Stimulated activated CD8-positive, alpha-beta memory T cell treated with anti-CD3 and anti-CD28 coated beads, Interleukin-7, amount 100 ng/mL, for 1 hour (primary cell): ENCODE measurements at regions not wholly inside any gene's neighbourhood (a gene's known extent, or its start where the extent isn't known, plus 50 kb on each side); places are given as distances from the start of the nearest gene placed in this dataset.

Experiments used
- DNase-seq, 2 donors: peaks; one replicate each; pipeline ENCODE4 v3.0.0-alpha.2; 2020; ENCODE audit warnings: low read depth in 2 of 2

DNA sequence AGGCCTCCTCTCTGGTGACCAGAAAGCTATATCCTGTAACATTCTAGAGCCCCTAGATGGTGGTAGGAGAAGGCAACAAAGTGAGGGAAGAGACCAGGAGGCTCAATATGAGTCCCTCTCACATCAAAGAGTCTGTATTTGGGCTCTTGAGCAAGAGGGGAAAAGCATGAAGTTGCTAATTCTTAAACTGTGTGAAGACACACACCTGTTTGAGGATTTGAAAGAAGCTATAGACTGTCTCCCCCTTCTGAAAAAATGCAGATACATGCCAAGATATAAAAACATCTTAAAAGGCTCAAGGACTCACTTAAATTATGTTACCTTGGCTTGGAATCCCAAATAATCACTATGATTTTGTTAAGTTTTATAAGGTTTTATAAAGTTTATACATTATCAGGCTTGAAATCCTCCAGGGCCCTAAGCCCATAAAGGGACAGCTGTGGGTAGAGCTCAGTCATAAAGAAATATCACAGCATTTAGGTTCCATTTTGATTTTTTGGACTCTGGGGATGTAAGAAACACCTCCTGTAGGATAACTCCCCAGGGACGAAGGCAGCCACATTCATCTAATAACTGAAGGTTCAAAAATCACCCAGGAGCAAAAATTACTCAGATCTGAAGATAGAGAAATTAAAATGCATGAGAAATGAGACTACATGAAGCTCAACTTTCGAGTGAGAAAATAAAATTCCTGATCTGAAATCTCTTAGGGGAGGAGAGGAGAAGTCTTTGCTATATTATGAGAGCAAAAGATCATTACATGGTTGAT lies 136.1 kb upstream of the LGALSL start:
- no peak for DNase-seq

DNA sequence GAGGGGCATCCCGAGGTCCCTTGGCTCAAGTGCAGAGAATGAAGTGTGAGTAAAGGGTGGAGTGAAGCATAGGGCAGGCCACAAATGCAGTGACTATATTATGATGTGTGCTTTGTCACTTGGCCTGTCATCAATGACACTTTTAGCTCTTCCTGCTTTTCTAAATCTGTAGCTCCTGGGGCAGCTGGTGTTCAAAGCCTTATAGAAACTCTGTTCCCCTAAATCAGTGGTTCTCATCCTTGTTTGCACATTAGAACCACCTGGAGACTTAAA lies 135.6 kb upstream of the LGALSL start:
- no peak for DNase-seq

DNA sequence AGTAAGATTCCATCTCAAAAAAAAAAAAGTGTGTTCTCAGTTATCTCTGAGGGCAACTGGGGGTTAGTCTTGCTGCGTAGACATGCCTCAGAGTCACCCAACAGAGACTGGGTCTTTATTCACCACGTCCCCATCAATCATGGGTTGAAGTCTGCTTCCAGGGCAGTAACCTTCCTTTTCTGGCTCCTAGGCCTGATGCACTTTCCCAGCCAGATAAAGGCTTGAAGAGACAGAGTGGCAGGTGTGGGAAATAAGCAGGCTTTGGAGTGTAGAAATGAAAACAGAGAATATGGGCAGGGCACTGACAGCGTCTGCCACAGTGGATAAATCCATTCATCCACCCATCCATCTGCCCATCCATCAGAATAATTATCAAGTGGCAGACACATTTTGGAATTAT lies 134.1 kb upstream of the LGALSL start:
- DNase-seq = no peak

DNA sequence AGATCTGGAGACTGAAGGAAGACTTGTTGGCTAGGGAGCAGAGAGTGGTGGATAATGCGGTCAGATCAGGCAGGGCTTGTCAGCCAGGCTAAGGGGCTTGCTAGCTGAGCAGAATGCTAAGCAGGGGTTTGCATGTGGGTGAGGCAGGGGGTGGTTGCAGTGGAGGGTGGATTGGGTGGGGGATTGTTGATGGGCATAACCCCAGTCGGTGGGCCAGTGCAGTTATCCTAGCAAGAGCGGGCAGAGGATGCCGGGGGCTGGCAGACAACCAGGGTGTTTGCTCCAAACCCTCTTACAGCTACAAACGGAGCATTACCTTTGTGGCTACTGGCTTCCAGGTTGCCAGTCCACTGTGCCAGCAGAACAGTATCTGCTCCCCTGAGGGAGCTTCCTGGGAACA lies 131.5 kb upstream of the LGALSL start:
- DNase-seq = no peak

DNA sequence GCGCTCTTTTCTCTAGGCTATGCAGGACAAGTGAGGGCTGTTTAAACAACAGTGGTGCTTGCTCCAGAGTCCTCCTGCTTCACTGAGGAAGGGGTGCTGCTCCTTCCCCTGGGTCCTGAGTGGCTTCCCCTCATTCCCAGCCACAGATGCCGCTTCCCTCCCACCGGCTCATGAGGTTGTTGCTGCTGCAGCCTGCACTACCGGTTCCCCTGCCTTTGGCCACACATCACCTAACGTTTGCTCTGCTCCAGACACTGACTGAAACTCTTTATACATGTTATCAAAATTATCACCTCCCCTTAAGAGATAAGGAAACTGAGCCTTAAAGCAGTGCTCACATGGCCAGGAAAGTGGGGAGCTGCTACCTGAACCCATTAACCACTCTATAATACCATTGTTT lies 130.8 kb upstream of the LGALSL start:
- DNase-seq = no peak

DNA sequence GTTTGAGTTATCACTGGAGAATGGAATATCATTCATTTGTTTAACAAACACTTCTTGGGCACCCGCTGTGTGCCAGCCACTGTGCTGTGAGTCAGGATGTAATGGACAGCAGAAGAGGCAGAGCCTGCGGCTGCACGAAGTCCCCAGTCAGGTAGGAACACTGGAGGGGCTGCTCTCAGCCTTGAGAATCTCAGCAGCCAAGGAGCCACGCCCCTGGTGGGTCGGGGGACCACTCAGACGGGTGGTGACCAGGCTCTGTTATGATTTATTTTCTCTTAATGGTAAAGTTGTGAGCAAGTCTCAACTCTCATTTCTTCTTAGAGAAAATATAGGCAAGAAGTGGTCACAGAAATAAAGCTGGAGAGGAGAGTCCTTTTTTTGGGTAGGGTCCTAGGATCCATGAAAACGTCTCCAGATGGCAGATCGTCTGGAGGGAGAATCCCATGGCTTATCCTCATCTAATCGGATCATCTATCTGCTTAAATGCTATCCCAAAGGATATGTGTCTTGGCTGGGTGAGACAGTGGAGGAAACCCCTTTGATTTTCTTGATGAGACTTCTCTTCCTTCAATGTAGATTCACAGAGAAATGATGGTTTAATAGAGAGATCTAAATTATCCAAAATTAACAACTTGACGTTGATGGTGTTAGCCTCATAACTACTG lies 129.1 kb upstream of the LGALSL start:
- no peak for DNase-seq

DNA sequence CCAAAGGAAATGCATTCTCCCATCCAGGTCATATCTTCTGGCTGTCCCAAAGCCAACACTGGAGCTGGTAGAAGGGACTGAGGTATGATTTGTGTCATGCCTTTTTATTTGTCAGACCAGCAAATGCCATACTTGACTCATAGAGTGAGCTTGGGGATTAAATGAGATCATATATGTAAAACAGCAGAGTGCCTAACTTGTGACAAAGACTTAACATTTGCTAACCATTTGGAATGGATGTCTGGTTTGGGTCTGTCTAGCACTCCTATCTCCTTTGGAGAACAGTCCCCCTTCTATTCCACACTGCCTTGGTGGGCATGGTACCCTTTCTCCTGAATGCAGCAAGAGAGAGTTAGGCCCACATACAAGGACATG lies 128.5 kb upstream of the LGALSL start:
- no peak for DNase-seq

DNA sequence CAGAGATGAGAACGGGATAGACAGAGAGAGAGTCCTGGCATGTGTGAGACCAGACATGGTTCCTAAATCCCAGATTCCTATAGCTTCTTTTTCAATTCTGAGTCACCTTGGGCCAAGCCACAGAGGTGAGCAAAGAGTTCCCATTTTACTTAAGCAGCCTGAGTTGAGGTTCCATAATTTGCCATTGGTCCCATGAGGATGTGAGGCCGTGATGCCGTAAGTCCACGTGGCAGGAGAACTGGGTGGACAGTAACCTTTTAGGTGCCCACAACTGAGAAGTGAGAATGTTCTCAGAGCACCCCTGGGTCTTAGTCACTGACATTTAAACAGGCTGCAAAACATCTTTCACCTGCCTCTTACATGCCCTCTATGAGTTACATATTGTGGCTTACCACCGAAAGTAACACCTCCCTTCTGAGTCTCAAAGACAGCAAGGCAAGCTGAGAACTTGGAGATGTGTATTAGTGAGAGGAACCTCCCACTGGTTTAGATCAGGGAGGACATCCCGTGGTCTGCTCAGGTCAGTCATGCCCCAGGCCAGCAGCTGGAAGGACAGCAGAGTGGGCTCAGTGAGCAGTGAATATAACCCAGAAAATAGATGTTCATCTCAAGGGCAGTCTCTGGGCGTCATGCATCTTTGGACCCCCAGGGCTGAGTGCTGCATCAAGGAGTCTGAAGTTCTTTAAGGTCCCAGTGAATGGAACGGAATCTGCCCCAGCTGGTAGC lies 127.9 kb upstream of the LGALSL start:
- peak in 1 of 2 donors; percentile 21 for DNase-seq

DNA sequence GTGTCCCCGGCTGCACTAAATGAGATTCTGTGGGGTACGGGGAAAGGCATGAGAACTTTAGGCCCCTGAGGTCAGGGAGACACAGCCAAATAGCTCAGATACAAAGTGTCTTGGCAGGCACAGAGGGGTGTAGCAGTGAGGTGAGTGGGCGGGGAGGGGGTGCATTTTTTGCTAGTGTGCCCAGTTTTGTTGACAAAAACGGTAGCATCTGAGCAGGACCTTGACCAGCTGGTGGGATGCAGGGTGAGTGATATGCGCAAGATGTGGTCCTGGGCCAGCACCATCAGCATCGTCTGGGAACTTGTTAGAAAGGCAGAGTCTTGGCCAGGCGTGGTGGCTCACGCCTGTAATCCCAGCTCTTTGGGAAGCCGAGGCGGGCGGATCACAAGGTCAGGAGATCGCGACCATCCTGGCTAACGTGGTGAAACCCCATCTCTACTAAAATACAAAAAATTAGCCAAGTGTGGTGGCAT lies 127.3 kb upstream of the LGALSL start:
- no peak for DNase-seq

DNA sequence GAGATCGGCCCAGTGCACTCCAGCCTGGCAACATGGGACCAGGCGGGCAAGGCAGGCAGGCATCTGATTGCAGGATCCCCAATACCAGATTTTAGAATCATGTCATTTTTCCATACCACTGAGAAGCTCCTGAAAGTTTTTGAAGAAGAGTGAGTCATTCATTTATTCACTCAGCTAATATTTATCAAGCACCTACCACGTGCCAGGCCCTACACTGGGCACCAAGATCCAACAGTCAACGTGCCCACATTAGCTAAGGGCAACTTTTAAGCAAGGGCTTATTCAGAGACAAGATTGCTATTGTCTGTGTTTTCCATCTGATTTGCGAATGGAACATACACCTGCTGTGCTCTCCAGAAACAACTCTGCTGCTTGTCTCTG lies 126.8 kb upstream of the LGALSL start:
- no peak for DNase-seq

DNA sequence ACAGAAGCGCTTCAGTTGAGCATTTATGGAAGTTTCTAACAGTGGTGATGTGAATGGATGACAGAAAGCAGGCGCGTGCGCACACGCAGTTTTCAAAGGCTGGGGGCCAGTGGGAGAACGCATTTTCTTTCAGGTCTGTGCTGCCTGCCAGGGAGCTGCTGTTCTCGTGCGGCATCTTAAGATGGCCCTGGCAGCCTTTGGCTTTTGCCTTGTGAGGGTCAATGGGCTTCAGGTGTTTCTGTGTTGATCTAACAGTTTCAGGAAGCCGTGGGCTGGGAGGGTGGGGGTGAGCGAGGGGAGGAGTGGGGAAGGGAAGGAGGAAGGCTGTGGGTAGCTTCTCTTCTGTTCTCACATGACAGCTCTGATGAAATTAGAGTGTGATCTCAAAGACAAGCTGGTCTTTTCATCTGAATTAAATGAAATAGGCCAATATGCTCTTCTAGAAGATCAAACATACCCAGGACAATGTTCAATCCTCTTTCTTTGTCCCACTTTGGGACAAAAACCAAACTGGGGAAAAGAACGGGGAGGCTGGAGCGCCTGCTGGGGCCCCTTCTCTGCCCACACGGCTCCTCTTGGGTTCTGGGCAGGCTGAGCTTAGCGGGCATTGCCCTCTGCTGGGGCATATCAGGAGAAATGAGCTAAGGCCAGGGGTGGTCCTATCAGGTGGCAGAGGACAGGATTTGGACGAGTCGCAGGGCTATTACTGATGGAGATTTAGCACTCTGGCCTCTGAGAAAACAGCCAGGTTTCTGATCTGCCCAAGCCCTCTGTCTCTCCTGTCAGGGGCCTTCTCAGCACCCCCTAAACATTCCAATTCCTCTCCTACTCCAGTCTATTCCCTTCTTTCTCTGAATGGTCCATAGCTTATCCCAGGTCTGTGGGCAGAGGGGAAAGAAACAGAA lies 126.2 kb upstream of the LGALSL start:
- DNase-seq = peak in 1 of 2 donors; percentile 14

DNA sequence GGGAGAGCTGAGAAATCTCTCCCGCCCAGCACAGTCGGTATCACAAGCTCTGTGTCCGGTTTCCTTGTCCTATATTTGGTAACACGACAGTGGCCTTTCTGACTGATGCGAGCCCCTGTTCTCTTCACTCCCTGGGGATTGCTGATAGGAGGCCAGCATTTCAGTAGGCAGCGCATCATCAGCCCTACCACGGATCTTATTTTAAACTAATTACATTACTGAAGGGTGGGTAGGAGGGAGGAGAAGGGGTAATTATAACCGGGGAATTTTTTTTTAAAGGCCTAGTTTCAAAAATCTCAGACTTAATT lies 125.6 kb upstream of the LGALSL start:
- no peak for DNase-seq

DNA sequence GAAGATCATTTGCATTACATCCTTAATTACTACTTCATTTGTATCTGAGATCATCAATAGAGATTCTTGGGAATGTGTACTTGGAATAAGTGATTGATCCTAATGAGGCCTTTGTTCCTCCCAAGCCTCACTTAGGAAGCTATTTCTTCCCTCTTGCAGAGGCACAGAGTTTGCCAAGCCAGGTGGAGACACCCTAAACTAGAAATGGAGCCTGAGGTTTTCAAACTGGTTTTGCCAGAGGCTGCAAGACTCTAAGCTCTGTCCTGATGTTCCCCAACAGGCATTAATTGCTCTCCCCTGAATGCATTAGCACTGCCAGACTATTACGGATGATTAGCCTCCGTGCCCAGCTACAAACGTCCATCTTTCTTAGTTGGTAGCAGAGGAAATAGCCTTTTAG lies 125.2 kb upstream of the LGALSL start:
- DNase-seq = no peak

DNA sequence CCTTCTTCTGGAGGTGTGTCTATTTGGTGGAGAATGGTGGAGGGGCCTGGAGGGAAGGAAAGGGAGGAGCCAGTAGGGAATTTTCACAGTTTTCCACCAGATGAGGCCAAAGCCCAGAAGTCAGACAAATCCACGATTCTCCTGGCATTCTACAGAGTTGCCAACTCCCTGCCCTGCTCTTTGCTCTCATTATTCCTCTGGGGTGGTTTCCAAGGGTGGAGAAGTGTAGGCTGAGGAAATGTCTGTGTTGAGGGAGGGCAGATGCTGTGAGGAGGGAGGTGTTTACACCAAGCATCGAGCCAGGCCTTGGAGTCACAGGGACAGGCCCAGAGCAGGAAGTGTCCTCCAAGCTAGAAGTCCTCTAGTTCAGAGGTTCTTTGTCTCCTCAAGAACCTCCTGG lies 124.1 kb upstream of the LGALSL start:
- no peak for DNase-seq

DNA sequence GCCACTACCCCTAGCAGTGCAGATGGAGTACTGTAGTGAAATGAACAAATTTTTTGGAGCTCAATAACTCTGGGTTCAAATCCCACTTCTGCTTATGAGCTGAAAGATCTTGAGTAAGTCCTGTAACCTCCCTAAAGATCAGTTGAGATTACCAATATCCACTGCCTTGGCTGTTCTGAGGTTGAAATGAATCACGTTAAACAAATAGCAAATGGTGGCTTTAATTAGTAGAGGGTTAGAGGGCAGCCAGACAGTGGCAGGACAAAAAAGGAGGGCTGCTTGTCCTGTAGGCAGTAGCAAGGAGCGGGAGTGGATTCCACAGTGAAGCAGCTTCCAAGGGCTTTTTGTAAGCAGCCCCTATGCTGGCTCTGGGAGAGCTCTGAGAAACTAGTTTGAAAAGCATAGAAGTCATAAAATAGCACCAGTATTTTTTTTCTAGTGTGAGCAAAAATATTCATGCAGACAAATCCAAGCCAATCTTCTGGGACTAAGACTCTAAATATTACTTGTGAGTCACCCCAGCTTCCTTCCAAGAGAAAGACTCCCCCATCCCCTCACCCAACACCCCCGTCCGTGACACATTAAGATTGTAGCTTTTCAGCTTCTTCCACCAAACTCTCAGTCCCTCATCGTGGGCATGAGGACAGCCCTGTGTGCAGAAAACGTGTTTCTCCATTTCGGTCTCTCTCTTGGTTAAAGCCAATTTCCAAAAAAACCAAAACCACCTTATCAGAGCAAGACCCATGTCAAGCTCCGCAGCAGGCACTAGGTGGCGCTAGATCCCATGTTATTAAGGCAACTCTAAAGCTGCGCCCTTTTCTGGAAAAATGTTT lies 123.5 kb upstream of the LGALSL start:
- peak; percentile 55 to 69 for DNase-seq

DNA sequence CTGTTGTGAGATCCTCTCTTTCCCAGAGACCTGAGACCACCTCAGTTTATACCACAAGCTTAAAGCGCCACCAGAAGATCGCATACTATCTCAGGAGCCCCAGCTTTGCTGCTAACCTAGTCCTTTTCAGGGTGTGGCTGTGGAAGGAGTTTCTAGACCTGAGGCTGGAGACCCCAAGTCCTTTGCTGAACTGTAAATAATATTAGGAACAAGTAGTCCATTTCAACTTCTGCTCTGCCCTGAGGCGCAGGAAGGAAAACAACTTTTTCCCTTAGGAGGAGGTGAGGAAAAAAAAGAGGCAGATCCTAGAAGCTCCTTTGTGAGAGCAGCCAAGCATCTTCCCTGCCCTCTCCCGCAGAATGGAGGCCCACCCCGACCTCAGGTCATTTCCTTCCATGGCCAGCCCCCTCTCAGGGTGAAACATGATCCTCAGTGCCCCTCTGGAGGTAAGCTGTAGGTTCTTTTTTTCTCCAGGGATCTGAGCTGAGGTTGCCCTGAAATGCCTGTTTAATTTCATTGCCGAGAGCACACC lies 122.8 kb upstream of the LGALSL start:
- DNase-seq = no peak

DNA sequence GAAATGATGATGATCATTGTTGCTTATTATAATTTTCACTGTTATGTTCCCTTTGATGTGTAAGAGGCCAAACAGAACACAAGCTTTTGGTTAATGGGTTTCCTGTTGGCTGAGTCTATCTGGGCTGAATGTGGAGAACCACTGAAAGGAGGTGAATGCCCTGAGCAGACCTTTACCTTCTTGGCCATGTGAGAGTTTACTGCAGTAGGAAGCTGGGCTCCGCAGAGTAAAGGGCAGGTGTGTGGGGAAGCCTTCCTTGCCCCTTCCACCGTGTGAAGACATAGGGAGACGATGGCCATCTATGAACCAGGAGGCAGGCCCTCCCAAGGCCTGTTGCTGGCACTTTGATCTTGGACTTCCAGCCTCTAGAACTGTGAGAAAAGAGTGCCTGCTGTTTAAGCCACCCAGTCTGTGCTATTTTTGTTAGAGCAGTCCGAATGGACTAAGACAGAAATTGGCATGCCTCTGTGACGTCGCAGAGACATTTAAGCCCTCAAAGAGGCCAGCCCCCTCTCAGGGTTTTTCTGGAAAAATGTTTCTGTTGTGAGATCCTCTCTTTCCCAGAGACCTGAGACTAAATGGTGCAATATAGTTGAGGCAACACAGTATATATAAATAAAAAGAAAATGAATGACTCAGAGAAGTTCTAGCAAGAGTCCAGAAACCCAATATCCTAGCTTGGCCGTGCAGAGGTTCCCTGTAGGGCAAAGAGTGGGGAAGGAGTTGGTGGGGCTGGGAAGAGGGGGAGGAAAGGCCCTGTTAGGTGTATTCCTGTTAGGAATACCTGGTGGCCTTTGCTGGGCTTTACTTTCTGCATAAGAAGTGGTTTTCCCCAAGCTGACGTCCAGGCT lies 121.9 kb upstream of the LGALSL start:
- DNase-seq = no peak

DNA sequence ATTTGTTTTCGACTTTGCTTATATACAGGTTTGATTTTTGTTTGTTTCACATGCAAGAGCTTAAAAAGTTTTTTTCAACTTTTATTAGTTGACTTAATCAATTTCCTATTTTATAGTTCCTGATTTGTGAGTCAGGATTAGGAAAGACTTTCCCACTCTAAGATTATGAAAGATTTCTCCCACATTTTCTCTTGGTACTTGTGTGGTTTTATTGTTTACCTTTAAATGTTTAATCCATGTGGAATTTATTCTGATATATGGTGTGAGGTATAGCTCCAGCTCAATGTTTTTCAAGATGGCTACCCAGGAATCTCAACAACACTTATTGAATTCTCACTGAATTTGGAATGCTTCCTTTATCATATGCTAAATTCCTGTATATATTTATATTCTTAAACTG lies 117.8 kb upstream of the LGALSL start:
- no peak for DNase-seq

DNA sequence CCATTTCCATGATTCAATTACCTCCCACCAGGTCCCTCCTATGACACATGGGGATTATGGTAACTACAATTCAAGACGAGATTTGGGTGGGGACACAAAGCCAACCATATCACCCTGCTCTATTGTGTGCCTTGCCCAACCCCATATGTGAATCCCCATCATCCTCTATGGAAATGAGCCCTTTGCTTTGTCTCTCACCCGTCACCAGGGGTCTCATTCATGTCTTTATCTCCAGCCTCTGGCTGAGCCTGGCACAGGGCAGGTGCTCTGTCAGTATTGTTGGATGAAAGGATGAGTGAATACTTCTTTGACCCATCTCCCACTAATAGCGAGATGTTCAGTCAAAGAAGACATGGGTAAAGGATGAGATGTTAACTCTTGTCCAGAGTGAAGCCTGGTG lies 116.6 kb upstream of the LGALSL start:
- DNase-seq = no peak

DNA sequence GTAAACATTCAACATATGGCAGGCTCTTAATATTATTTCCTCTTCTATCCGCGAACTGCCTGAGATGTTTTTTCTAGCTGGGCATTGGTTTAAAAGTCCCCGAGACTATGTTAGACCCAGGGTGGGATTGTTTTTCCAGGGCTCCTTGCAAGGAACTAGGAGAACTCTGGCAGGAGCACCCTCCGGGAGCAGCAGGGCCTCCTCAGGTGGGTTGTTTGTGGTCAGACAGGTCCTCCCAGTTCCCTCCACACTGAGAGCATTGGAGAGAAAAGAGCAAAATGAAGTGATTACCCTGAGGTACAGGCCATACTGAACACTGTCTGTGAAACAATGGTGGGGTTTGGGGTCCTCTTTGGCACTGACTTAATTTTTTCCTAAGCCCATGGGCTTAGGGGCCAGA lies 115.9 kb upstream of the LGALSL start:
- no peak for DNase-seq
